ENCODE measurements at regions not wholly inside any gene's neighbourhood (a gene's known extent, or its start where the extent isn't known, plus 50 kb on each side); places are given as distances from the start of the nearest gene placed in this dataset.

DNA sequence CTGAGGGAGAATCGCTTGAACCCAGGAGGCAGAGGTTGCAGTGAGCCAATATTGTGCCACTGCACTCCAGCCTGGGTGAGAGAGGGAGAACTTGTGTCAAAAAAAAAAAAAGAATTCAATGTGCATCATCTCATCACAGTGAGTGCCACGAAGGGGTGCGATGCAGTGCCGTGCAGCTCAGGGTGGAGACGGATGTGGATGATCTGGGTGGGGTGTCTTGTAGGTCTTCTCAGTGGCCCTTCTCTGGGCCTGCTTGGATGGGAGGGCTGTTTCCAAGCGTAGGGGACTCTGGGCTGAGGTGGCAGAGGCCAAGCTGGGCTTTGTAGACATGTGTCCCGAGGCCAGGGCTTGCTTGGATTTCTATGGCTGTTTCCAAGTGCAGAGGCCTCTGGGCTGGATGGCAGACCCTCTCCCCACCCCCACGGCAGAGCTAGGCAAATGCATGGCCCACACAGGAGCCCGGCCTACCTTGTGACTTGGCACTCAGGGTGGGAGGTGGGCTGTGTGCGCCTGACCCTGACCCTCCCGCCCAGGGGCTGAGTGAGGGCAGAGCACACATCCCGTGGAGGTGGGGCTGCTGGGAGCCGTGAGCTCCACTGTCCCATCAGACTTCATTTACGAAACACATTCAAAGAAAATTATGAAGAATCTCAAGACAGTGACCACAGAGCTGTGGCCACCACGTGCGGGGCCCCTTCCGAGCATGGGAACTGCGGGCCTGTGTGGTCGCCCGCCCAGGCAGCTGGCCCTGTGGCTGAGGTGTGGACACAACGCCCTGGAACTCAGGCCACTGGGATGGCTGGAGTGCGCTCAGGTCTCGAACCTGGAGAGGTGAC, 76.4 kb downstream of the ASB1 start:
- H3K4me2 ChIP-seq, result no peak overlapping the region
- no peak for TF ChIP-seq POLR2AphosphoS5 (IDR thresholded peaks at IDR 0.05; ENCODE audit: low read depth, low read length)
- TF ChIP-seq GATA2 (CRISPR knock-in tag; IDR thresholded peaks at IDR 0.05), result no peak
- no peak for TF ChIP-seq MEF2A (IDR thresholded peaks at IDR 0.05; ENCODE audit: borderline replicate concordance, low read depth)
- TF ChIP-seq GABPA (IDR thresholded peaks at IDR 0.05; ENCODE audit: low read depth), result no peak
- TF ChIP-seq, protein P1, sequence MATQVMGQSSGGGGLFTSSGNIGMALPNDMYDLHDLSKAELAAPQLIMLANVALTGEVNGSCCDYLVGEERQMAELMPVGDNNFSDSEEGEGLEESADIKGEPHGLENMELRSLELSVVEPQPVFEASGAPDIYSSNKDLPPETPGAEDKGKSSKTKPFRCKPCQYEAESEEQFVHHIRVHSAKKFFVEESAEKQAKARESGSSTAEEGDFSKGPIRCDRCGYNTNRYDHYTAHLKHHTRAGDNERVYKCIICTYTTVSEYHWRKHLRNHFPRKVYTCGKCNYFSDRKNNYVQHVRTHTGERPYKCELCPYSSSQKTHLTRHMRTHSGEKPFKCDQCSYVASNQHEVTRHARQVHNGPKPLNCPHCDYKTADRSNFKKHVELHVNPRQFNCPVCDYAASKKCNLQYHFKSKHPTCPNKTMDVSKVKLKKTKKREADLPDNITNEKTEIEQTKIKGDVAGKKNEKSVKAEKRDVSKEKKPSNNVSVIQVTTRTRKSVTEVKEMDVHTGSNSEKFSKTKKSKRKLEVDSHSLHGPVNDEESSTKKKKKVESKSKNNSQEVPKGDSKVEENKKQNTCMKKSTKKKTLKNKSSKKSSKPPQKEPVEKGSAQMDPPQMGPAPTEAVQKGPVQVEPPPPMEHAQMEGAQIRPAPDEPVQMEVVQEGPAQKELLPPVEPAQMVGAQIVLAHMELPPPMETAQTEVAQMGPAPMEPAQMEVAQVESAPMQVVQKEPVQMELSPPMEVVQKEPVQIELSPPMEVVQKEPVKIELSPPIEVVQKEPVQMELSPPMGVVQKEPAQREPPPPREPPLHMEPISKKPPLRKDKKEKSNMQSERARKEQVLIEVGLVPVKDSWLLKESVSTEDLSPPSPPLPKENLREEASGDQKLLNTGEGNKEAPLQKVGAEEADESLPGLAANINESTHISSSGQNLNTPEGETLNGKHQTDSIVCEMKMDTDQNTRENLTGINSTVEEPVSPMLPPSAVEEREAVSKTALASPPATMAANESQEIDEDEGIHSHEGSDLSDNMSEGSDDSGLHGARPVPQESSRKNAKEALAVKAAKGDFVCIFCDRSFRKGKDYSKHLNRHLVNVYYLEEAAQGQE (IDR thresholded peaks at IDR 0.05; ENCODE audit: low read depth, low read length), result no peak
- TF ChIP-seq YY1 (IDR thresholded peaks at IDR 0.05; ENCODE audit: low read depth), result no peak
- no peak for TF ChIP-seq RFX5 (IDR thresholded peaks at IDR 0.05; ENCODE audit: low read length)
- TF ChIP-seq FOXJ3 (CRISPR knock-in tag; IDR thresholded peaks at IDR 0.05), result no peak
- TF ChIP-seq NFIC (IDR thresholded peaks at IDR 0.05; ENCODE audit: borderline replicate concordance), result no peak
- no peak for TF ChIP-seq TAF1 (IDR thresholded peaks at IDR 0.05; ENCODE audit: borderline replicate concordance, low read depth, low read length)
- TF ChIP-seq TEAD4 (IDR thresholded peaks at IDR 0.05; ENCODE audit: borderline replicate concordance, insufficient read depth), result no peak
- TF ChIP-seq RXRA (IDR thresholded peaks at IDR 0.05; ENCODE audit: borderline replicate concordance, low read depth), result no peak
- TF ChIP-seq MXI1 (IDR thresholded peaks at IDR 0.05; ENCODE audit: low read depth, low read length), result no peak
- H3K79me2 ChIP-seq (ENCODE audit: insufficient read depth), result no peaks in the 10 kb centered on the region
- no peaks in the 10 kb centered on the region for H3F3A ChIP-seq (replicated peaks; ENCODE audit: insufficient read depth)
- ChIA-PET POLR2A (no interaction called here), CTCF (interaction anchor here (0.7 to 1.5 kb wide), 3 partner anchors 10 to 21 kb away, joined by 3 to 6 read pairs (median 6); no protein-coding TSS in a partner anchor)
- H3K9me3 ChIP-seq, result no peaks in the 10 kb centered on the region
- no peaks in the 10 kb centered on the region for H3K27me3 ChIP-seq (ENCODE audit: insufficient read depth)
- 89% methylated on average over 12 of the region's 23 CpGs for WGBS (ENCODE audit: low lambda C conversion rate)
- H2AFZ ChIP-seq (ENCODE audit: low read depth), result no peak overlapping the region
- no peak overlapping the region for H3K27ac ChIP-seq (ENCODE audit: low read depth in 2 of 2, low read length in 1 of 2)
- H4K20me1 ChIP-seq (ENCODE audit: insufficient read depth), result no peaks in the 10 kb centered on the region
- H3K4me3 ChIP-seq (ENCODE audit: low read depth in 2 of 2, low read length in 1 of 2), result no peak overlapping the region
- H3K9me2 ChIP-seq, result no peaks in the 10 kb centered on the region
- H3K4me1 ChIP-seq (ENCODE audit: control insufficient read depth in 1 of 2, insufficient read depth in 2 of 2, low read depth in 1 of 2, low read length in 1 of 2), result no peaks in the 10 kb centered on the region
- no peak overlapping the region for H3K9ac ChIP-seq
- DNase-seq, result no peak
- H3K36me3 ChIP-seq (replicated peaks in 1 of 2; ENCODE audit: control insufficient read depth in 1 of 2, insufficient read depth in 2 of 2, low read length in 1 of 2), result no peaks in the 10 kb centered on the region

All from SK-N-SH (cell line).